Activated B cell treated with CpG ODN at 0.5 μM for 24 hours (primary cell): ENCODE measurements at regions not wholly inside any gene's neighbourhood (a gene's known extent, or its start where the extent isn't known, plus 50 kb on each side); places are given as distances from the start of the nearest gene placed in this dataset.

Source experiments
- ATAC-seq: fragments of 200-7000 bp; cut with Tn5 transposase; one replicate; pipeline ENCODE4 v1.10.0; 2021; ENCODE audit warnings: low read depth, mild to moderate bottlenecking, moderate library complexity
- CTCF ChIA-PET: fragments of 350-600 bp; sonication (Branson Sonifier 250); formaldehyde crosslinking; loops from one replicate; lab custom pipeline; 2021; ENCODE audit warnings: antibody characterized with exemption; lab: Charles Lee
- POLR2A ChIA-PET: fragments of 350-600 bp; sonication (Branson Sonifier 250); formaldehyde crosslinking; loops from one replicate; lab custom pipeline; 2021; ENCODE audit warnings: antibody characterized with exemption; lab: Charles Lee
- DNase-seq: peaks from one replicate; pipeline ENCODE4 v3.0.0; 2022
- H3K27ac Mint-ChIP-seq: one replicate; pipeline ENCODE4 v1.8.0; 2020; ENCODE audit warnings: mixed read lengths
- H3K27me3 Mint-ChIP-seq: one replicate; pipeline ENCODE4 v1.8.0; 2021; ENCODE audit warnings: mixed read lengths
- H3K36me3 Mint-ChIP-seq: one replicate; pipeline ENCODE4 v1.8.0; 2021; ENCODE audit warnings: low read depth, mixed read lengths
- H3K4me1 Mint-ChIP-seq: one replicate; pipeline ENCODE4 v1.8.0; 2021; ENCODE audit warnings: mixed read lengths
- H3K4me3 Mint-ChIP-seq: one replicate; pipeline ENCODE4 v1.8.0; 2020; ENCODE audit warnings: mild to moderate bottlenecking, mixed read lengths
- H3K9me3 Mint-ChIP-seq: one replicate; pipeline ENCODE4 v1.8.0; 2020; ENCODE audit warnings: mixed read lengths
- intact Hi-C: fragments of 100-400 bp; cut with micrococcal nuclease; formaldehyde crosslinking; loops from one replicate; pipeline ENCODE4 v1.15.1; 2024
- TF ChIP-seq, protein P1 (sequence below): fragments of 200-600 bp; IDR thresholded peaks from one replicate; pipeline ENCODE4 v1.8.0; 2022; ENCODE audit warnings: antibody characterized with exemption, mild to moderate bottlenecking

DNA sequence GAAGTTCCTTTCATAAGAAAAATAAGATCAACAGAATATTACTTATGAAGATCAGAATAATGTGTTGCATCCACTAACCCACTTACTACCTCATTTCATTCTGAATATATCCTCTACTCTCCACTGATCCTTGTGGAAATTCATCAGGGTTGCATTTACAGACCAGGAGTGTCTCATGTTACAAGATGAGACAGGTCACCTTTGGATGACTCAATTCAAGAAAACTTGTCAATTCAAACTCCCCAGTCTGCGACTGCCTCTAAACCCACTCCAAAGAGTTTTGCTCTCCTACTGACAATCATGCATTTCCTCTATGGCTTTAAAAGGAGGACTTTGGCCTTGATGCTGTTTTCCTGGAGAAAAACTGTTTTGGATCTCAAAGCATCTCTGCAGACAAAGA is 68.4 kb downstream of the ID4 start:
- POLR2A ChIA-PET, result no interaction called here
- DNase-seq, result no peak
- Mint-ChIP-seq H3K4me1 (no peaks in the 10 kb centered on the region), H3K27ac (no peak overlapping the region), H3K27me3 (no peaks in the 10 kb centered on the region), H3K9me3 (peaks cover 2% of the 10 kb centered on the region), H3K36me3 (no peaks in the 10 kb centered on the region), H3K4me3 (no peak overlapping the region)
- CTCF ChIA-PET, result no interaction called here
- intact Hi-C loops, result no loop called here
- ATAC-seq, result no peak
- TF ChIP-seq, protein P1, sequence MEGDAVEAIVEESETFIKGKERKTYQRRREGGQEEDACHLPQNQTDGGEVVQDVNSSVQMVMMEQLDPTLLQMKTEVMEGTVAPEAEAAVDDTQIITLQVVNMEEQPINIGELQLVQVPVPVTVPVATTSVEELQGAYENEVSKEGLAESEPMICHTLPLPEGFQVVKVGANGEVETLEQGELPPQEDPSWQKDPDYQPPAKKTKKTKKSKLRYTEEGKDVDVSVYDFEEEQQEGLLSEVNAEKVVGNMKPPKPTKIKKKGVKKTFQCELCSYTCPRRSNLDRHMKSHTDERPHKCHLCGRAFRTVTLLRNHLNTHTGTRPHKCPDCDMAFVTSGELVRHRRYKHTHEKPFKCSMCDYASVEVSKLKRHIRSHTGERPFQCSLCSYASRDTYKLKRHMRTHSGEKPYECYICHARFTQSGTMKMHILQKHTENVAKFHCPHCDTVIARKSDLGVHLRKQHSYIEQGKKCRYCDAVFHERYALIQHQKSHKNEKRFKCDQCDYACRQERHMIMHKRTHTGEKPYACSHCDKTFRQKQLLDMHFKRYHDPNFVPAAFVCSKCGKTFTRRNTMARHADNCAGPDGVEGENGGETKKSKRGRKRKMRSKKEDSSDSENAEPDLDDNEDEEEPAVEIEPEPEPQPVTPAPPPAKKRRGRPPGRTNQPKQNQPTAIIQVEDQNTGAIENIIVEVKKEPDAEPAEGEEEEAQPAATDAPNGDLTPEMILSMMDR, result no peak

DNA sequence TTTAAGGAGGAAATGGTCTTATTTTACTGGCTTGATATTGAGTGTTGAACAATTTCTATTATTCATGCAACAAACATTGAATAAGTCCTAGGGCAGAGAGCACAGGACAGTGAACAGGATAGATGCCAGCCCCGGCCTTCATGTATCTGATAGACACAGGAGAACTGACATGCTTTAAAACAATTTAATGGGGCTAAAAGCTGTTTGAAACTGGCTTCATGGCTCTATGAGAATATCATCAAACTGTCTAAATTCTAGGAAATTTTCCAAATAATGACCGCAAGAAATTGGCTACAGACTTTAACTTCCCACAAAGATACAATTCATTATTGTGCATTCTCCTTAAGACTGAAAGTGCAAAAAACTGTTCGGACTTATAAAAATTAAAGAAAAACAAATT is 69.0 kb downstream of the ID4 start:
- ChIA-PET CTCF (no interaction called here), POLR2A (no interaction called here)
- ATAC-seq (no peak), DNase-seq (no peak)
- H3K36me3 Mint-ChIP-seq, result no peaks in the 10 kb centered on the region
- intact Hi-C loops, result no loop called here
- H3K9me3 Mint-ChIP-seq, result peaks cover 2% of the 10 kb centered on the region
- H3K4me3 Mint-ChIP-seq, result no peak overlapping the region
- H3K27me3 Mint-ChIP-seq, result no peaks in the 10 kb centered on the region
- H3K27ac Mint-ChIP-seq, result no peak overlapping the region
- TF ChIP-seq, protein P1, result no peak
- no peaks in the 10 kb centered on the region for H3K4me1 Mint-ChIP-seq

DNA sequence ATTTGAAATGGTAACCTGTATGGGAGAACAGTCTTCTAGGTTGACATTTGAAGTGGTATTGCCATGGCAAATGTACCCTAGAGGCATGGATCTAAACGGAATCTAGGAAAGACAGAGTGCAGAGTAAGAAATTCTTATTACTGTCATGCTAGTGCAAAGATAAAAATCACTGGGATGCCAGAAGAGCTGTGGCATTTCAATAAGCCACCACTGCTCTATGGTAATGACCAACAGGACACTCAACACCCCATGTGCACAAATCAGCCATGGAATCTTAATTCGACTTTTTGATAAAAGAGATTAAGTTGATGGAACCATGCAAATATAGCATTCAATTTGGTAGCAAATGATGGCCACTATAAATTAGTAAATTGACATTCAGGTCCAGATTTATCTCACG is 74.1 kb downstream of the ID4 start:
- ChIA-PET CTCF (no interaction called here), POLR2A (no interaction called here)
- no peak overlapping the region for H3K4me3 Mint-ChIP-seq
- no peak for ATAC-seq
- no peaks in the 10 kb centered on the region for H3K4me1 Mint-ChIP-seq
- H3K27me3 Mint-ChIP-seq, result no peaks in the 10 kb centered on the region
- H3K27ac Mint-ChIP-seq, result no peak overlapping the region
- intact Hi-C loops, result no loop called here
- DNase-seq, result no peak
- no peaks in the 10 kb centered on the region for H3K36me3 Mint-ChIP-seq
- TF ChIP-seq, protein P1, result no peak
- H3K9me3 Mint-ChIP-seq, result peaks cover 10% of the 10 kb centered on the region

DNA sequence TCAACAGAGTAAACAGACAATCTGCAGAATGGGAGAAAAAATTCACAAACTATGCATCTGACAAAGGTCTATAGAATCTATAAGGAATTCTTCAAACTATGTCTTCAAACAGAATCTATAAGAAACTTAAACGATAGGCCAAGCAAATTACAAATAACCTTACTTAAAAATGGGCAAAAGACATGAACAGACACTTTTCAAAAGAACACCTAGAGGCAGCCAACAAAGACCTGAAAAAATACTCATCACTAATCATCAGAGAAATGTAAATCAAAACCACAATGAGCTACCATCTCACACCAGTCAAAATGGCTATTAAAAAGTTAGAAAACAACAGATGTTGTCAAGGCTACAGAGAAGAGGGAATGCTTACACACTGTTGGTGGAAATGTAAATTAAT is 81.3 kb downstream of the ID4 start:
- DNase-seq (no peak), ATAC-seq (no peak)
- Mint-ChIP-seq H3K4me1 (no peaks in the 10 kb centered on the region), H3K27me3 (no peaks in the 10 kb centered on the region), H3K4me3 (no peak overlapping the region), H3K9me3 (peaks cover 25% of the 10 kb centered on the region), H3K27ac (no peak overlapping the region), H3K36me3 (no peaks in the 10 kb centered on the region)
- POLR2A ChIA-PET, result no interaction called here
- intact Hi-C loops, result no loop called here
- TF ChIP-seq, protein P1, result no peak
- CTCF ChIA-PET, result no interaction called here

DNA sequence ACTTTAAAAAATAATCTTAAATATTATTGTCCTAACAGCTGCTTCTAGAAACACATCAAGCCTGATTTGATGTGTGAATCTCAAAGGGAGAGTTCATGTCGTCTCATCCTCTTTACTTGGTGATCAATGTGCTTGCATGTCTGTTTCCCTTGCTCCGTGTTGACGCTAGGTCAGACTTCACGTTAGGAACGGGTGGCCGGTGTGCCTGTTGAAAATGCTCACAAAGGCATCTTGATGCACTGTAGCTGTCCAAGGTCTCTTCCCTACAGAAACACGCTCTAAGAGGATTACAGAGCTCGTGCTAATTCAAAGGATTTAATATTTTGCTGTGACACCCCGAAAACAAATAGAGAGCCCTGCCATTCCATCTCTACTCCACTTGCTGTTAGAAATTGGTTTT is 84.6 kb downstream of the ID4 start:
- ChIA-PET CTCF (no interaction called here), POLR2A (no interaction called here)
- Mint-ChIP-seq H3K27ac (no peak overlapping the region), H3K36me3 (no peaks in the 10 kb centered on the region), H3K27me3 (no peaks in the 10 kb centered on the region), H3K4me3 (no peak overlapping the region), H3K4me1 (no peaks in the 10 kb centered on the region), H3K9me3 (peaks cover 10% of the 10 kb centered on the region)
- TF ChIP-seq, protein P1, result no peak
- DNase-seq, result no peak
- intact Hi-C loops, result no loop called here
- no peak for ATAC-seq
